ENCODE measurements at regions not wholly inside any gene's neighbourhood (a gene's known extent, or its start where the extent isn't known, plus 50 kb on each side); places are given as distances from the start of the nearest gene placed in this dataset.

DNA sequence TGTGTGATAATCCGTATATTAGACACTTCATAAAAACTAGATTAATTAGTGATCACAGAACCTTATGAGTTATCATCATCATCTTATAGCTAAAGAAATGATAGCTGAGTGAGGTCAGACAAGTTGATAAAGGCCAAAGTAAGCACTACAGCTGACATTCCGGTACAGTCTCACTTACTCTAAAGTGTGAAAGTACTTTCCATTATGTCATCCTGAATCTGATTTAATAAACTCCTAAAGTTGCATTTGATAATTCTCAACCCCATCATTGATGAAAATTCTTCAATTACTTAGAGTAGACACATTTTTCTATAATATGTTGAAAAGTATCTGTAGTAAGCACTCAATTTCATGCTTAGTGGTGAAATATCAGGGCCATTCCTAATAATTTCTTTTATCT lies 385.2 kb upstream of the CHD6 start:
- Histone ChIP-seq H4K20me1 (ENCODE audit: insufficient read depth, low read length) (no peaks in the 10 kb centered on the region), H3K23ac (ENCODE audit: low read depth, low read length) (no peak overlapping the region), H3K4ac (ENCODE audit: low read depth, low read length) (no peak overlapping the region), H3K27me3 (ENCODE audit: control insufficient read depth, insufficient read depth, low read length) (no peaks in the 10 kb centered on the region), H2BK120ac (ENCODE audit: low read depth, low read length) (no peak overlapping the region), H3K9me1 (ENCODE audit: insufficient read depth, low read length) (no peaks in the 10 kb centered on the region), H3K4me2 (ENCODE audit: low read depth, low read length) (no peak overlapping the region), H3K9me3 (ENCODE audit: control insufficient read depth, insufficient read depth, low read length) (peaks cover 25% of the 10 kb centered on the region), H2AK5ac (ENCODE audit: low read depth, low read length) (no peak overlapping the region), H4K8ac (ENCODE audit: low read depth in 2 of 2, low read length in 2 of 2) (no peak overlapping the region), H3K14ac (replicated peaks; ENCODE audit: low read depth, low read length) (no peak overlapping the region), H3K9ac (ENCODE audit: low read depth, low read length) (no peak overlapping the region), H3K79me1 (ENCODE audit: low read depth in 1 of 2, low read length in 2 of 2) (no peaks in the 10 kb centered on the region), H2BK5ac (ENCODE audit: low read depth, low read length, poor library complexity, severe bottlenecking) (no peak overlapping the region), H2AK9ac (replicated peaks; ENCODE audit: low read depth, low read length, poor library complexity) (no peak overlapping the region), H3K27ac (ENCODE audit: insufficient read depth, low read length) (no peak overlapping the region), H3K4me1 (ENCODE audit: control insufficient read depth, insufficient read depth, low read length) (no peaks in the 10 kb centered on the region), H4K5ac (ENCODE audit: low read depth, low read length) (no peak overlapping the region), H2BK20ac (ENCODE audit: low read depth, low read length) (no peak overlapping the region), H3K36me3 (ENCODE audit: control insufficient read depth, insufficient read depth, low read length) (no peaks in the 10 kb centered on the region), H3K4me3 (ENCODE audit: insufficient read depth, low read depth, low read length) (no peak overlapping the region), H3K56ac (ENCODE audit: extremely low read depth, insufficient read depth, low read length) (no peak overlapping the region), H2AFZ (replicated peaks; ENCODE audit: low read length, poor library complexity) (no peak overlapping the region), H4K91ac (ENCODE audit: insufficient read depth, low read depth, low read length) (no peak overlapping the region), H3K18ac (ENCODE audit: low read depth, low read length) (no peak overlapping the region), H2BK15ac (ENCODE audit: low read depth, low read length) (no peak overlapping the region)
- dilution Hi-C loops (cut with HindIII; ENCODE audit: low sequenced_read_pairs, unreplicated experiment) = no loop called here
- DNase-seq (no peak), ATAC-seq (ENCODE audit: low read depth) (no peak)
- WGBS, 2 experiments (ENCODE audit: extremely low coverage in 2 of 2, insufficient read length in 1 of 2) = no CpG with 5 or more reads among the region's 2 CpGs
- TF ChIP-seq, protein P1, sequence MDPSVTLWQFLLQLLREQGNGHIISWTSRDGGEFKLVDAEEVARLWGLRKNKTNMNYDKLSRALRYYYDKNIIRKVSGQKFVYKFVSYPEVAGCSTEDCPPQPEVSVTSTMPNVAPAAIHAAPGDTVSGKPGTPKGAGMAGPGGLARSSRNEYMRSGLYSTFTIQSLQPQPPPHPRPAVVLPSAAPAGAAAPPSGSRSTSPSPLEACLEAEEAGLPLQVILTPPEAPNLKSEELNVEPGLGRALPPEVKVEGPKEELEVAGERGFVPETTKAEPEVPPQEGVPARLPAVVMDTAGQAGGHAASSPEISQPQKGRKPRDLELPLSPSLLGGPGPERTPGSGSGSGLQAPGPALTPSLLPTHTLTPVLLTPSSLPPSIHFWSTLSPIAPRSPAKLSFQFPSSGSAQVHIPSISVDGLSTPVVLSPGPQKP (IDR thresholded peaks at IDR 0.05; ENCODE audit: borderline replicate concordance, low read depth, low read length) = no peak
- TF ChIP-seq CEBPB (IDR thresholded peaks at IDR 0.05; ENCODE audit: low read depth, low read length) (no peak), FOS (IDR thresholded peaks at IDR 0.05; ENCODE audit: low read depth, low read length) (no peak), MAZ (IDR thresholded peaks at IDR 0.05; ENCODE audit: borderline replicate concordance, low read depth, low read length) (no peak), MAFK (IDR thresholded peaks at IDR 0.05; ENCODE audit: low read depth, low read length) (no peak), BHLHE40 (IDR thresholded peaks at IDR 0.05; ENCODE audit: low read depth, low read length) (no peak), RAD21 (IDR thresholded peaks at IDR 0.05; ENCODE audit: low read length) (no peak), NFE2L2 (IDR thresholded peaks at IDR 0.05; ENCODE audit: low read depth, low read length) (no peak), RCOR1 (IDR thresholded peaks at IDR 0.05; ENCODE audit: insufficient replicate concordance, low read length) (no peak), SMC3 (IDR thresholded peaks at IDR 0.05; ENCODE audit: low read depth, low read length) (no peak)
- TF ChIP-seq, protein P2, sequence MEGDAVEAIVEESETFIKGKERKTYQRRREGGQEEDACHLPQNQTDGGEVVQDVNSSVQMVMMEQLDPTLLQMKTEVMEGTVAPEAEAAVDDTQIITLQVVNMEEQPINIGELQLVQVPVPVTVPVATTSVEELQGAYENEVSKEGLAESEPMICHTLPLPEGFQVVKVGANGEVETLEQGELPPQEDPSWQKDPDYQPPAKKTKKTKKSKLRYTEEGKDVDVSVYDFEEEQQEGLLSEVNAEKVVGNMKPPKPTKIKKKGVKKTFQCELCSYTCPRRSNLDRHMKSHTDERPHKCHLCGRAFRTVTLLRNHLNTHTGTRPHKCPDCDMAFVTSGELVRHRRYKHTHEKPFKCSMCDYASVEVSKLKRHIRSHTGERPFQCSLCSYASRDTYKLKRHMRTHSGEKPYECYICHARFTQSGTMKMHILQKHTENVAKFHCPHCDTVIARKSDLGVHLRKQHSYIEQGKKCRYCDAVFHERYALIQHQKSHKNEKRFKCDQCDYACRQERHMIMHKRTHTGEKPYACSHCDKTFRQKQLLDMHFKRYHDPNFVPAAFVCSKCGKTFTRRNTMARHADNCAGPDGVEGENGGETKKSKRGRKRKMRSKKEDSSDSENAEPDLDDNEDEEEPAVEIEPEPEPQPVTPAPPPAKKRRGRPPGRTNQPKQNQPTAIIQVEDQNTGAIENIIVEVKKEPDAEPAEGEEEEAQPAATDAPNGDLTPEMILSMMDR (conservative IDR thresholded peaks at IDR 0.05; ENCODE audit: low read depth, low read length) = no peak
- no TSS peak for BruUV-seq (replicated peaks)
- intact Hi-C loops (cut with micrococcal nuclease) = no loop called here
- ChIA-PET POLR2A (ENCODE audit: unreplicated experiment) (no interaction called here), CTCF (no interaction called here)
- in situ Hi-C loops (cut with MboI; ENCODE audit: low sequenced_read_pairs) = no loop called here
